HG03558 (cell line): ENCODE measurements at regions not wholly inside any gene's neighbourhood (a gene's known extent, or its start where the extent isn't known, plus 50 kb on each side); places are given as distances from the start of the nearest gene placed in this dataset.

ENCODE experiments used
- ATAC-seq: cut with Tn5 transposase; IDR thresholded peaks from one replicate; pipeline ENCODE4 v1.9.1; 2021; ENCODE audit warnings: moderate number of reproducible peaks; ENCODE audit not compliant: unreplicated experiment; ENCODE audit errors: extremely low read depth

DNA sequence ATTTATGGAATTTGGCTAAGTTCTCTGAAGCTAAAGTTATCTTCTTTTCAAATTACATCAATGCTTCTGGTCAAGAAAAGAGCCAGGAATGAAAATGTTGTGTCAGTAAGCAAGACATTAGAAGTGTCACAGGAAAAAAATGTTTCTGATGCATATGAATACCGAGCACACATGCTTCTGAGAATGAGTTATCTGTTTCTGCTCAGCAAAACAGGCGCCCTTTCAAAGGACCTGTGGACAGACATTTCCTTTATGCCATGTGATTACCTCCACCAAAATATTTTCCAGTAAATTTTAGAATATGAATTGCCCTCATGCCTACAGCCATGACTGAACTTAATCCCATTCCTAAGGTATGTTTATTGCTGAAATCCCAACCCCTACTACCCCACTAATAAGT is 55.4 kb upstream of the RNF180 start:
- no peak for ATAC-seq

- ATAC-seq, result no peak
Observed at GRCh38 chr5:64108674-64109073, 57.0 kb upstream of the RNF180 start.

- ATAC-seq, result no peak
Observed at GRCh38 chr5:64100203-64100602, 65.4 kb upstream of the RNF180 start.

DNA sequence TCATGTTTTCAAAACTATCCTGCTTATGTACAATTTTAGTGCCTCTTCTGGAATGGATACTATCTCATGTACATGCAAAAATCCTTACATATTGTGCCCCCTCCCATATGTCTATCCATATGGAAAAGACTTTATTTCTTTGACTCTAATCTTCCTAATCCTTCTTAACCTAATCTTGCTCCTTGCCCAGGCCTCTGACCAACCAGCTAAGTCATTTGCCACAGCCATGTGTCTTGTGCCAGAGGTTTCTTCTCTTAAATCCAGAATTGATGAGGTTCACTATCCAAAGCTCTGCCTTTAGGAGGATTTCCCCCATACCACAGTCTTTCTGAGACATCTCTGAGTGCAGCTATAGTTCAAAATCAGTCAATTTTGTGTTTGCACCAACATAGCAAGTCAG is 68.9 kb upstream of the RNF180 start:
- ATAC-seq, result no peak

DNA sequence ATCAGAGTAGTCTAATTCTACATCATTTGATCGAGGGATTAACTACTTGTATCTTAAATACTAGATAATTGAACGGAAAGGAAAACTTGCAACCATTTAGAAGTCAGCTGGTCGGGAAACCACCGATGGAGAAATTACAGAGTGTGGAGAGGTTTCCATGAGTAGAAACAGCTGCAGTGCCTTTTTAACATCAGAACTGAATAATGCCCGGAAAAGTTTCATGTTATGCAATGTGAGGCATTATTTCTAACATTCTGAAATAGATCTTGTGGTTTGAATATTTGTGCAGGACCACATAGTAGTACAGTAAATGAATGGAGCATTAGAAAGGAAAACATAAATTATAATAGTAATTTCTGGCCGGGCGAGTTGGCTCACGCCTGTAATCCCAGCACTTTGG is 88.1 kb upstream of the RNF180 start:
- no peak for ATAC-seq

- peak; percentile 57 for ATAC-seq
Observed at GRCh38 chr5:64074533-64074932, 91.1 kb upstream of the RNF180 start.

GRCh38 chr5:64069486-64069885 is 96.2 kb upstream of the RNF180 start:
- ATAC-seq, result no peak

- ATAC-seq, result no peak
Observed at GRCh38 chr5:64050296-64050695, 88.1 kb upstream of the HTR1A start.

GRCh38 chr5:64040490-64040889 is 78.2 kb upstream of the HTR1A start:
- ATAC-seq, result no peak

GRCh38 chr5:64026493-64026892 is 64.2 kb upstream of the HTR1A start:
- no peak for ATAC-seq

GRCh38 chr5:64019746-64020145 is 57.5 kb upstream of the HTR1A start:
- no peak for ATAC-seq

DNA sequence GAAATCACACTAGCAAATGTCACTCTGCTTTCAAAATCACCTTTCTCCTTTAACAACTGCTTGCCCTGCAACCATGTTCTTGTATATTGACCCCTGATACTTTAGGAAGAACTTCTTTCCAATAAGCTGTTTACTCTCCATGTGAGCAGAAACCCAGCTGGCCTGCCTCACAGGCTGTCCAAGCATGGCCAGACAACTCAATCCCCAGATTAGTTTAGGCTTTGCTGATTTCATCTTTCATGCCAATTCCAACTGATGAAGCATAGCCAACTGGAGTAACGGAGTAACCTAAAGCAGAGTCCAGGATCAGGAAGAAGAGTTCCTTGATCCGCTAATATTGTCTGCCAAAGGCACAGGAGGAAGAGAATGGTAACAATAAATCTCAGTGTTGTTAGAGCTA is 56.7 kb upstream of the HTR1A start:
- no peak for ATAC-seq

- no peak for ATAC-seq
Observed at GRCh38 chr5:64015824-64016223, 53.6 kb upstream of the HTR1A start.
